ENCODE measurements at regions not wholly inside any gene's neighbourhood (a gene's known extent, or its start where the extent isn't known, plus 50 kb on each side); places are given as distances from the start of the nearest gene placed in this dataset.

GRCh38 chr15:62506217-62506805 lies 341.2 kb upstream of the C2CD4B start:
- H3K27ac Mint-ChIP-seq = no peak overlapping the region
- no peak for DNase-seq (ENCODE audit: low spot score in 2 of 2, unreplicated experiment in 2 of 2)
- no peak for TF ChIP-seq CTCF (IDR thresholded peaks at IDR 0.05; ENCODE audit: unreplicated experiment)
- no peaks in the 10 kb centered on the region for H3K27me3 Mint-ChIP-seq (ENCODE audit: low read depth)
- no peak overlapping the region for H3K4me3 Mint-ChIP-seq
- H3K36me3 Mint-ChIP-seq = no peaks in the 10 kb centered on the region
- H3K9me3 Mint-ChIP-seq = no peaks in the 10 kb centered on the region
- H3K4me1 Mint-ChIP-seq = peaks cover 40% of the 10 kb centered on the region

- no peak for TF ChIP-seq CTCF (IDR thresholded peaks at IDR 0.05; ENCODE audit: unreplicated experiment)
- no peak for DNase-seq (ENCODE audit: low spot score in 2 of 2, unreplicated experiment in 2 of 2)
- H3K4me1 Mint-ChIP-seq = peaks cover 19% of the 10 kb centered on the region
Observed at GRCh38 chr15:62509395-62509958, 344.4 kb upstream of the C2CD4B start.

GRCh38 chr15:62510791-62511190 lies 345.7 kb upstream of the C2CD4B start:
- DNase-seq (ENCODE audit: low spot score in 2 of 2, unreplicated experiment in 2 of 2) = no peak
- Mint-ChIP-seq H3K9me3 (no peaks in the 10 kb centered on the region), H3K27ac (no peak overlapping the region), H3K4me1 (peaks cover 10% of the 10 kb centered on the region), H3K4me3 (no peak overlapping the region), H3K27me3 (ENCODE audit: low read depth) (no peaks in the 10 kb centered on the region), H3K36me3 (no peaks in the 10 kb centered on the region)
- TF ChIP-seq CTCF (IDR thresholded peaks at IDR 0.05; ENCODE audit: unreplicated experiment) = no peak

More at GRCh38 chr15:62509395-62509958, 344.4 kb upstream of the C2CD4B start:
- H3K36me3 Mint-ChIP-seq = no peaks in the 10 kb centered on the region
- H3K27me3 Mint-ChIP-seq (ENCODE audit: low read depth) = no peaks in the 10 kb centered on the region
- H3K4me3 Mint-ChIP-seq = no peak overlapping the region
- no peaks in the 10 kb centered on the region for H3K9me3 Mint-ChIP-seq
- H3K27ac Mint-ChIP-seq = no peak overlapping the region

- Mint-ChIP-seq H3K27me3 (ENCODE audit: low read depth) (no peaks in the 10 kb centered on the region), H3K4me1 (no peaks in the 10 kb centered on the region), H3K9me3 (no peaks in the 10 kb centered on the region), H3K27ac (no peak overlapping the region), H3K36me3 (no peaks in the 10 kb centered on the region), H3K4me3 (no peak overlapping the region)
- no peak for TF ChIP-seq CTCF (IDR thresholded peaks at IDR 0.05; ENCODE audit: unreplicated experiment)
- no peak for DNase-seq (ENCODE audit: low spot score in 2 of 2, unreplicated experiment in 2 of 2)
Observed at GRCh38 chr15:62512904-62513303, 347.8 kb upstream of the C2CD4B start.

- TF ChIP-seq CTCF (IDR thresholded peaks at IDR 0.05; ENCODE audit: unreplicated experiment) = no peak
- Mint-ChIP-seq H3K27me3 (ENCODE audit: low read depth) (no peaks in the 10 kb centered on the region), H3K9me3 (no peaks in the 10 kb centered on the region), H3K36me3 (no peaks in the 10 kb centered on the region), H3K4me3 (no peak overlapping the region), H3K4me1 (no peaks in the 10 kb centered on the region), H3K27ac (no peak overlapping the region)
- no peak for DNase-seq (ENCODE audit: low spot score in 2 of 2, unreplicated experiment in 2 of 2)
Observed at GRCh38 chr15:62513893-62514292, 348.8 kb upstream of the C2CD4B start.
